ENCODE measurements at regions not wholly inside any gene's neighbourhood (a gene's known extent, or its start where the extent isn't known, plus 50 kb on each side); places are given as distances from the start of the nearest gene placed in this dataset.

- no peak for DNase-seq (ENCODE audit: extremely low spot score)
- ChIA-PET CTCF (no interaction called here), POLR2A (no interaction called here)
- no peak for TF ChIP-seq CTCF (IDR thresholded peaks at IDR 0.05; ENCODE audit: control extremely low read depth, extremely low read depth, low read depth, missing control alignments)
Measured at GRCh38 chr11:39220069-39220468, 2239.4 kb downstream of the LRRC4C start.

- ChIA-PET CTCF (no interaction called here), POLR2A (no interaction called here)
- no peak for TF ChIP-seq CTCF (IDR thresholded peaks at IDR 0.05; ENCODE audit: control extremely low read depth, extremely low read depth, low read depth, missing control alignments)
- no peak for DNase-seq (ENCODE audit: extremely low spot score)
Measured at GRCh38 chr11:39209981-39210380, 2249.5 kb downstream of the LRRC4C start.

GRCh38 chr11:39205236-39205995 is 2254.0 kb downstream of the LRRC4C start:
- DNase-seq (ENCODE audit: extremely low spot score): no peak
- ChIA-PET POLR2A (no interaction called here), CTCF (interaction anchor here (1.3 kb wide), 1 partner anchor 9 kb away, joined by 3 read pairs; no protein-coding TSS in a partner anchor)
- TF ChIP-seq CTCF (IDR thresholded peaks at IDR 0.05; ENCODE audit: control extremely low read depth, extremely low read depth, low read depth, missing control alignments): no peak

GRCh38 chr11:39192671-39193070 is 2266.8 kb downstream of the LRRC4C start:
- ChIA-PET CTCF (no interaction called here), POLR2A (no interaction called here)
- TF ChIP-seq CTCF (IDR thresholded peaks at IDR 0.05; ENCODE audit: control extremely low read depth, extremely low read depth, low read depth, missing control alignments): no peak
- DNase-seq (ENCODE audit: extremely low spot score): no peak

- POLR2A ChIA-PET: no interaction called here
- no peak for TF ChIP-seq CTCF (IDR thresholded peaks at IDR 0.05; ENCODE audit: control extremely low read depth, extremely low read depth, low read depth, missing control alignments)
Measured at GRCh38 chr11:39190751-39191150, 2268.7 kb downstream of the LRRC4C start.

GRCh38 chr11:39177678-39178077 is 2281.8 kb downstream of the LRRC4C start:
- CTCF ChIA-PET: no interaction called here
- no peak for TF ChIP-seq CTCF (IDR thresholded peaks at IDR 0.05; ENCODE audit: control extremely low read depth, extremely low read depth, low read depth, missing control alignments)
- DNase-seq (ENCODE audit: extremely low spot score): no peak
- POLR2A ChIA-PET: no interaction called here

More at GRCh38 chr11:39190751-39191150, 2268.7 kb downstream of the LRRC4C start:
- no peak for DNase-seq (ENCODE audit: extremely low spot score)
- CTCF ChIA-PET: no interaction called here

Measured in GM10248 (cell line).